SK-N-MC (cell line): ENCODE measurements at regions not wholly inside any gene's neighbourhood (a gene's known extent, or its start where the extent isn't known, plus 50 kb on each side); places are given as distances from the start of the nearest gene placed in this dataset.
A peak's percentile ranks its signal among the peaks of the same experiment; 100 is the strongest.

Experiments used
- DNase-seq: peaks from one replicate; pipeline ENCODE4 v3.0.0-alpha.2; 2011; ENCODE audit warnings: low read depth, low spot score
- H3K27ac ChIP-seq: fragments of 200-600 bp; sonication (generic); 2 replicates; pipeline ENCODE4 v1.5.1; 2016; ENCODE audit warnings: mixed run types
- H3K36me3 ChIP-seq: fragments of 200-600 bp; sonication (generic); 2 replicates; pipeline ENCODE4 v1.6.1; 2017; ENCODE audit warnings: antibody characterized with exemption, low read length, mixed read lengths; ENCODE audit not compliant: insufficient read depth
- H3K4me3 ChIP-seq: fragments of 200-600 bp; sonication (generic); 2 replicates; pipeline ENCODE4 v1.5.1; 2016
- H3K9ac ChIP-seq: fragments of 200-600 bp; sonication (generic); 2 replicates; pipeline ENCODE4 v1.8.0; 2017; ENCODE audit warnings: mixed run types, mixed read lengths; ENCODE audit not compliant: insufficient read length
- H3K9me3 ChIP-seq: fragments of 200-600 bp; sonication (generic); 2 replicates; pipeline ENCODE4 v1.6.1; 2017; ENCODE audit warnings: low read depth, mild to moderate bottlenecking, antibody characterized with exemption, low read length, moderate library complexity, mixed read lengths
- EZH2 ChIP-seq: fragments of 200-600 bp; sonication (generic); IDR thresholded peaks from one replicate; pipeline ENCODE4 v1.6.1; 2017; ENCODE audit warnings: antibody characterized with exemption
- FOXP2 ChIP-seq: optimal IDR thresholded peaks from 2 replicates; pipeline ENCODE3; 2011; ENCODE audit warnings: mild to moderate bottlenecking, moderate library complexity; ENCODE audit not compliant: insufficient read depth; ENCODE audit errors: extremely low read length, control extremely low read depth
- POLR2AphosphoS5 ChIP-seq: IDR thresholded peaks from 2 replicates; pipeline ENCODE4 v1.6.1; 2012; ENCODE audit warnings: mild to moderate bottlenecking, low read depth, low read length, borderline replicate concordance

GRCh38 chr13:21837841-21838551 lies 167.1 kb downstream of the FGF9 start:
- Histone ChIP-seq H3K9ac (no peak overlapping the region), H3K4me3 (0 out of 2 replicates have a peak overlapping the region, but pooled peaks have one; percentile 9)
- DNase-seq, result no peak

GRCh38 chr13:21846605-21847004 lies 175.7 kb downstream of the FGF9 start:
- TF ChIP-seq EZH2 (no peak), FOXP2 (no peak), POLR2AphosphoS5 (no peak)
- no peak overlapping the region for H3K9ac ChIP-seq
- H3K9me3 ChIP-seq, result no peaks in the 10 kb centered on the region
- H3K27ac ChIP-seq, result no peak overlapping the region
- no peaks in the 10 kb centered on the region for H3K36me3 ChIP-seq
- no peak overlapping the region for H3K4me3 ChIP-seq
- DNase-seq, result no peak

More at GRCh38 chr13:21837841-21838551, 167.1 kb downstream of the FGF9 start:
- no peaks in the 10 kb centered on the region for H3K36me3 ChIP-seq
- no peak for TF ChIP-seq EZH2
- no peak for TF ChIP-seq FOXP2
- TF ChIP-seq POLR2AphosphoS5, result no peak
- H3K27ac ChIP-seq, result no peak overlapping the region
- H3K9me3 ChIP-seq, result no peaks in the 10 kb centered on the region

GRCh38 chr13:21849323-21849722 lies 178.4 kb downstream of the FGF9 start:
- Histone ChIP-seq H3K9me3 (no peaks in the 10 kb centered on the region), H3K9ac (no peak overlapping the region), H3K4me3 (no peak overlapping the region), H3K27ac (no peak overlapping the region), H3K36me3 (no peaks in the 10 kb centered on the region)
- DNase-seq, result no peak
- TF ChIP-seq EZH2, result no peak
- TF ChIP-seq FOXP2, result no peak
- no peak for TF ChIP-seq POLR2AphosphoS5

- Histone ChIP-seq H3K27ac (no peak overlapping the region), H3K4me3 (no peak overlapping the region), H3K9ac (no peak overlapping the region), H3K9me3 (no peaks in the 10 kb centered on the region), H3K36me3 (no peaks in the 10 kb centered on the region)
- DNase-seq, result no peak
- no peak for TF ChIP-seq EZH2
- TF ChIP-seq POLR2AphosphoS5, result no peak
- no peak for TF ChIP-seq FOXP2
These were observed 179.4 kb downstream of the FGF9 start for GRCh38 chr13:21850013-21851006.

GRCh38 chr13:21852043-21852442 lies 181.2 kb downstream of the FGF9 start:
- no peaks in the 10 kb centered on the region for H3K9me3 ChIP-seq
- DNase-seq, result no peak
- TF ChIP-seq EZH2, result no peak
- TF ChIP-seq POLR2AphosphoS5, result no peak
- TF ChIP-seq FOXP2, result no peak

GRCh38 chr13:21853779-21854178 lies 182.9 kb downstream of the FGF9 start:
- no peak overlapping the region for H3K4me3 ChIP-seq
- no peak overlapping the region for H3K27ac ChIP-seq
- no peak for DNase-seq
- H3K9ac ChIP-seq, result no peak overlapping the region
- no peaks in the 10 kb centered on the region for H3K36me3 ChIP-seq
- TF ChIP-seq POLR2AphosphoS5 (no peak), EZH2 (no peak), FOXP2 (no peak)
- no peaks in the 10 kb centered on the region for H3K9me3 ChIP-seq

More at GRCh38 chr13:21852043-21852442, 181.2 kb downstream of the FGF9 start:
- no peak overlapping the region for H3K4me3 ChIP-seq
- H3K27ac ChIP-seq, result no peak overlapping the region
- no peak overlapping the region for H3K9ac ChIP-seq
- no peaks in the 10 kb centered on the region for H3K36me3 ChIP-seq

- TF ChIP-seq EZH2, result no peak
- no peak for TF ChIP-seq FOXP2
- TF ChIP-seq POLR2AphosphoS5, result no peak
- Histone ChIP-seq H3K9me3 (no peaks in the 10 kb centered on the region), H3K4me3 (no peak overlapping the region), H3K36me3 (no peaks in the 10 kb centered on the region), H3K9ac (no peak overlapping the region), H3K27ac (no peak overlapping the region)
- DNase-seq, result no peak
These were observed 197.9 kb downstream of the FGF9 start for GRCh38 chr13:21868823-21869222.

GRCh38 chr13:21871382-21871781 lies 200.5 kb downstream of the FGF9 start:
- H3K27ac ChIP-seq, result no peak overlapping the region
- TF ChIP-seq POLR2AphosphoS5 (no peak), FOXP2 (no peak), EZH2 (no peak)
- no peaks in the 10 kb centered on the region for H3K9me3 ChIP-seq
- no peaks in the 10 kb centered on the region for H3K36me3 ChIP-seq
- no peak overlapping the region for H3K4me3 ChIP-seq
- no peak for DNase-seq
- H3K9ac ChIP-seq, result no peak overlapping the region

- Histone ChIP-seq H3K9me3 (no peaks in the 10 kb centered on the region), H3K27ac (no peak overlapping the region), H3K9ac (no peak overlapping the region), H3K36me3 (no peaks in the 10 kb centered on the region), H3K4me3 (no peak overlapping the region)
- TF ChIP-seq POLR2AphosphoS5, result no peak
- no peak for TF ChIP-seq FOXP2
- no peak for TF ChIP-seq EZH2
- no peak for DNase-seq
These were observed 201.0 kb downstream of the FGF9 start for GRCh38 chr13:21871919-21872318.
